HG03097 (cell line): ENCODE measurements at regions not wholly inside any gene's neighbourhood (a gene's known extent, or its start where the extent isn't known, plus 50 kb on each side); places are given as distances from the start of the nearest gene placed in this dataset.

Experiments used
- ATAC-seq: cut with Tn5 transposase; IDR thresholded peaks from one replicate; pipeline ENCODE4 v1.9.1; 2021; ENCODE audit not compliant: unreplicated experiment, low FRiP score

DNA sequence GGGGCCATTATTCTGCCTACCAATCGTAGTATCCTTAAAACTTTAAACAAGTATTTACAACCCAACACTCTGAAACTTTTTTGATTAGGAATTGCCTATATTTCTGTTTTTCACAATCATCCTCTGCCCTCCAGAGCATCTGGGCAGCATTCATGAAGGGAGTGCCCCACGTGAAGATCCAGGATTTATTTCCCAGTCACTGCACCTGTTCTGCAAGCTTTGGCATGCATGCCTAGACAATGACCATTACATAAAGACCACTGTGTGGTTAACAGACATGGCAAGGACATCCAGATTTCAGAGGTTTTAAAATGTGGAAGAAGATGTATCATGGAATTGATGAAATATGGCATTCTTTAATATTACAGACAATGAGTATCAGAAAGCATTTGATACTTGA lies 1083.8 kb downstream of the TBC1D22A start:
- ATAC-seq = no peak

DNA sequence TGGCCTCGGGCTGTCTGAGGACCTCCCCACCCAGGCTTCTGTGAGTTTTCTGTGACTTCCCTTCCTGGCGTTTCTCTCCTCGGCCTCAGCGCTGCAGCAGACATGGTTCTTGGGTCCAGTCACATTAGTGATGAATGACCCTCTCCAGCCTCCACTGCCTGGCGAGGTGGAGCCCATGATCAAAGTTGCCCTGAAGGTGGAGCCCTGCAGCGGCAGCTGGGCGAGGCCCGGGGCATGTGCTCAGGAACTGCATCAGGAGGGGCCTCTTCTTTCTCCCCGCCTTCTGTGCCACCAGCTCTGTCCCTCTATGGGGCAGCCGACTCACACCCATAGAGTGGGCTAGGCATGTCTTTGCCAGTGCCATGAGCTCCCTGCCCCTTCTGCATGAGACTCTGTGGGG lies 1079.7 kb downstream of the TBC1D22A start:
- no peak for ATAC-seq

DNA sequence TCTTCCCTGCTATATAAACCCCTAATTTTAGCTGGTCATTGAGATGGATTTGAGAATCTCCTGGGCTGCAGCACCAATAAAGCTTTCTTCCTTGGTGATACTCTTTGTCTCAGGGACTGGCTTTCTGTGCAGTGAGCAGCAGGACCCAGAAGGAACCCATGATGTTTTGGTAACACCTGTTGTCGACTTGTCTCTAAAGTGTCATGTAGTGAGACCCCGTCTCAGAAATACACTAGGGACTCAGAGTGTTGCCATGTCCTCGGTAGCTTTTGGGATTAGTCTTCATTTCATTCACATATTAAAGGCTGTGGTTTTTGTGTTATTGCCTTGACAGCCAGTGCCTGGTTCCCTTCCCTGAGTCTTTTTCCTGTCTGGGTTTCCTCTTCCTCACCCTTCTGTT lies 1078.7 kb downstream of the TBC1D22A start:
- ATAC-seq = no peak

DNA sequence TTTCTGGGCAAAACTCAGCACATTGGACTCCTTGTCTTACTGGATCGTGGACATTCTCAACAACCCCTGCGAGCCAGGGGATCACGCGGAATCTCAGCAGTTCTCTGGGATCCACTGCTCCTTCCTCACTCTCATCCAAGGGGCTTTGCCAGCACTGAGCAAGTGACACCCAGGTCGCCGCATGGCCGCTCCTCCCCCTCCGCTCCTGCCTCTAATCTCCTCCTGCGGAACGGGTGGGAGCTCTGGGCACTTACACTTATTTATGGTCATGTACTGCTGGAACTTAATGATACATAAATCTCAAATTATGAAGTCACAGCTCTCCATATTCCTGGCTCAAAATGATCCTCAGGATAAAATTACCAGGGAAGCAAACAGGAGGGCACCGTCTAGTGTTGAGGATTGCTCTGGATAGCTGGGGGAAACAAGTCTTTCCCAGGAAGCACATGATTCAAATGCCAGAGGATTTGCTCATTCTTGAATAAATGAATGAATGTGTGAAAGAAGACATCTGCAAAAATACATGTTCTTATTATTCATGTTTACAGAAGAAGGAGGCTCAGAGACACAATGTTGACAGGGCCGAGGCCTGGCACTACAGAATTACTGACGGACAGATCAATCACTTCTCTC lies 1077.3 kb downstream of the TBC1D22A start:
- no peak for ATAC-seq

DNA sequence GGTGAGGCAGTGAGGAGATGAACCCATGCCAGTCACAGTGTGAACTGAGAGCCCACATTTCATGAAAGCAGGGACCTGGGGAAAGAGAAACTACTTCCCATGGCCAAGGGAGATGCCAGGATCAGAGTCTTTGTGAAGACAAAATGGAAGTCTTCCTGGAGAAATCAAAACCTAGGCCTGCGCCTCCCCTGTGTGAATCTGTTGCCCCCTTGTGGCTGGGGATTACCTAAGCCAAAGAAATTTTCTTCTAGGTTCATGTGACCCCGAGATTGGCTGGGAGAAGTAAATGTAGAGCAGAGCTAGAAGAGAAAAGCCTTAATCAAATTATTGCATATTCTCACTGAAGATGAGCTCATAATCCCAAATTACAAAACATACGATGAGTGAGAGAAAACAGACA lies 1075.3 kb downstream of the TBC1D22A start:
- no peak for ATAC-seq

DNA sequence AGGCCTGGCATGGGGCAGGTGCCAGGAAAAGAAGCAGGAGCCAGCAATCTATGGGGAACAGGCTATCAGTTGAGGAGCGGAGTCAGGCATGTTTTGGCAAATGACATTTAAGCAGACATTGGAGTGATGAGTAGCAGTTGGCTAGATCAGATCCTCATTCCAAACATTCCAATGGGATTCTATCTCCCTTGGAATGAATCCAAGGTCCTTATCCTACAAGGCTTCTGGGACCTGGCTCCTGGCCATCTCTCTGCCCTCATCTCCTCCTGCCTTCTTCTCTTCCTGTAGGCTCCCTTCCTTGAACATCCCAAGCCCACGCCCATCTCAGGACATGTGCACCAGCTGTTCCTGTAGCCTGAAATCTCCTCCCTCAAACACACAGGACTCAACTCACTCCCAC lies 1074.5 kb downstream of the TBC1D22A start:
- no peak for ATAC-seq

DNA sequence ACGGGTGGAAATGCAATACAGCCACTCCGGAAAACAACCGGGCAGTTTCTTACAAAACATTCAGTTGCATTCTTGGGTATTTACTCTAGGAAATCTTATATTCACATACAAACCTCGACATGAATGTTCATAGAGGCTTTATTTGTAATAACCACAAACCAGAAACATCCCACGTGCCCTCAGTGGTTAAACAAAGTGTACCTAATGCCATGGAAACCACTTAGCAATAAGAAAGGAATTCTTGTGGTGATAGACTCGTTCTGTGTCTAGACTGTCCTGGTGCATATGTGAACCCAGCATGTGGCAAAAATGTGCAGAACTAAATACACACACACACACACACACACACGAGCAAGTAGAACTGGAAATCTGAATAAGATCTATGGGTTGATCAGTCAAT lies 1073.3 kb downstream of the TBC1D22A start:
- no peak for ATAC-seq

DNA sequence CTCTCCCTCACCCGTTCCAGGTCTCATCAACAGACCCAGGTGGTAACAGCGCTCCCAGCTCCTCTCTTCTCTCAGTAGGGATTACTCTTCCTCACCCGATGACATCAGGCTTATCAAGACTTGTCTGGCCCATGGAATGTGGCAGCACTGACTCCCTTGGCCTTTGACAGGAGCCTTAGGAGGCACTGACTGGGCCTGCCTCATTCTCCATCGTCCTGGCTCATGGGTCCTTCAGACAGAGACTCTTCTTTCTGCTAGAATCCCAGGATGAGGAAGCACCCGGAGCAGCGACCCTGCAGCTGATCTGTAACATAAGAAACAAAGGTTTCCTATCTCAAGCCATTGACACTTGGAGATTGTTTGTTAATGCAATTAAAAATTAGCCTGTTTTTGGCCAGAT lies 1063.6 kb downstream of the TBC1D22A start:
- ATAC-seq = no peak

DNA sequence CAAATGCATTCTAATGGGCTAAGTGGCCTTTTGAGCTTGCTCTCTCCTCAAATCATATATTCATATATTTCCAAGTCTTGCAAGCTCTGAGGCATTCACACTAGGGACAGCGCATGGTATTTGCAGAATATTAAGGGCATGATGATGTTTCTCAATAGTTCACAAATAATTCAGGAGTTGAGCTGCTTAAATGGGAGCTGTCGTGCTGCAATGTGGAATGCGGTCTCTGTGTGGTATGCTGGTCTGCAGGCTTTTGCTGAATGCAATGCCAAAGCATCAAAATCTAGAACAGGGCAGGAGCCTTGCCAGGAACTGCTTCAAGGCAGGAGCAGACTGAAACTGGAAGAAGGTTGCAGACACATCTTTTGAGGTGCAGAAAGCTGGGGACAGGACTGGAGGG lies 1060.0 kb downstream of the TBC1D22A start:
- no peak for ATAC-seq

DNA sequence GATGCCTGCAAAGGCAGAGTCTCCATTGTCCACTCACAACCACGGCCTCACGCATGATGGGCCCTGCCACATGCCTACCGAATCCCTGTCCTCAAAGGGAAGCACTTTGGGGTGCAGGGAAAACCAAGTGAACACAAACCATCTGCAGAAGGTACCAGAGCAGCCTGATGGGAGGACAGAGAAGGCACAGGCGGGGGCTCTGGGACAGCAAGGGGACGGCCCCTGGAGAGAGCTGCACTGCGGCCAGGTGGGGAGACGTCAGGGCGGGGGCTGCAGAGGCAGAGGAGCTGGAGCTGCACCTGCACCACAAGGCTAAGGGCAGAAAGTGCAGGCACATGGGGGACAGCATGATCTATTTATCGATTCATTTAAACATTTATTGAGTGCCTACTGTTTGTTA lies 1056.0 kb downstream of the TBC1D22A start:
- no peak for ATAC-seq

DNA sequence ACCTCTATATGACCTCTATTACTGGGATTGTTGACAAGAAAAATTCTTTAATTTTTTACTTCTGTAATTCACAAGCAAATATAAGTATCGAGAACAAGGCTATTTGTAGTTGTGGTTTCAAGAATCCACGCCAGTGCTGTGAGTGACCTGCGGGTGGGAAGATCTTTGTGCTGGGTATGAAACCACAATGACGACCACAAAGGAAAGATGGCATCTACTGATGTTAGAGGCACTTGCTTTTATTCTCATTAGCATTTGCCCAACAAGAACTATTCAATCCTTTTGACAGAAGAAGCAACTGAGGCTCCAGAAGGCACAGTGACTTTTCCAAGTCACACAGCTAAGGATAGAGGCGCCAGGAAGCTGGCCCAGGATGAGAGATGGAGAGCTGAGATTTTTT lies 1054.9 kb downstream of the TBC1D22A start:
- no peak for ATAC-seq

DNA sequence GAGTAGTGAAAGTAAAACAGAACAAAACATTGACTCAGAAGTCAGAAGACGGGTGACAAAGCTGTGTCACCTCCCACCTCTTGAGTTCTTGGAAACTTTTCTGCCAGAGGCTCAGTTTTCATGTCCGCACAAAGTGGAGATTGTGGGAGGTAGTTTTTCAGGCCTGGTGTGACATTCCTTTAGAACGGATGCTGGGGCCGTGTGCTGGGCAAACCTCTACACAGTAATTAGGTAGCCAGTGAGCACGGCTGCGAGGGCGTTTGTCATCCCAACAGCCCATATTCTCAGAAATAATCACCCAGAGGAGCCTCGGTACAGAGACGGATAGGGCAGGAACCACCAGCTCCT lies 1054.4 kb downstream of the TBC1D22A start:
- ATAC-seq = no peak

DNA sequence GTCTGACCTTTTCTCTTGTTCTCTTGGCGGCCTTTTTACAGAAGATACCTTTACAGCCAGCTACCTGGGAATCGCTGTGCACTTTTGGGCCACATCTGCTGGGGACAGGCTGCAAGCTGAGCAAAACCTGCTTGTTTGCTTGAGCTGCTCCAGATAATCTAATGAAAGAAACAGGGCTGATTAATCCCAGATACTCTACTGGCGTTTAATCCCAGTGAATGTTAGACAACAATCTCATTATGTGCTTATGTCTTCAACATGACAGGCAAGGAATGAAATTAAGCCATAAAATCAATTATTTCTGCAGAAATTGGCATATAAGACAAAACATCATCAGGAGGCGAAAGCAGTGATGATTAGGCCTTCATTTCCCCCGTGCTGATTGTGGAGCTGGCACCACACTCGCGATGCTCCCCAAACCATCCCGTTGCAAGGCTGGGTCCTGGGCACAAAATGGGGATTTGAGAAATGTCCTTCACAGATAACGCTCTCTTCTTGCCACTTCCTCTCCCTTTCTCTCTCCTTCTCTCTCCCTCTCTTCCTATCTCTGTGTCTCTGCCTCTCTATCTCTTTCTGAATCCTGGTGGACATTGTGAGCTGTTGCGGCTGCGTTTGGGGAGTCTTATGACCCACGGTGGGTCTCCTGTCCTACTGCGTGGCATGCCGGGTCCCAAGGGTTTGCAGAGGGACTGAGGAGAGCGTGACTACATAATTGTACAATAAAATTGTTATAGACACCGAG lies 1053.8 kb downstream of the TBC1D22A start:
- no peak for ATAC-seq

DNA sequence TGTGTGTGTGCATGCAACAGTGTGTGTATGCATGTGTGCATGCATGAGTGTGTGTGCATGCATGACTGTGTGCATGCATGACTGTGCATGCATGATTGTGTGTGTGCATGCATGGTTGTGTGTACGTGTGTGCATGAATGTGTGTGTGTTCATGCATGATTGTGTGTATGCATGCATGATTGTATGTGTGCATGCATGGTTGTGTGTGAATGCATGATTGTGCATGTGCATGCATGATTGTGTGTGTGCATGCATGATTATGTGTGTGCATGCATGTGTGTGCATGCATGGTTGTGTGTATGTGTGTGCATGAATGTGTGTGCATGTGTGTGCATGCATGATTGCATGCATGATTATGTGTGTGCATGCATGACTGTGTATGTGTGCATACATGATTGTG lies 1052.0 kb downstream of the TBC1D22A start:
- ATAC-seq = no peak

DNA sequence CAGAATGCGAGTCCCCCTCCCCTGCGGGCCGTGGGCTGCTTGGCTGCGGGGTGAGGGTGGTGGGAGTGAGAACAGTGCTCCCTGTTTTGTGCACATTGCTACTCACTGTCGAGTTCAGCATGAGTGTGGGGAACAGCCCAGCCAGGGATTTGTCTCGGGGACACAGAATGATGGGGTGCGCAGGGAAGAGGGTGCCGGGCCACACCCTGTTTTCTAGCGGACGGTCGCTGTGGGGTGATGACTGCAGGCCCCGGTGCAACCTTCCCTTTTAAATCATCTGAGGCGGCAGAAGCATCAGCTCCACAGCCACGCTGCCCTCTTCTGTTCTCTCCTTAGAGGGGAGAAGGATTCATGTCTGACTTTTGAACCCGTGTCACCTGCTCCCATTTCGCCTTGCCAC lies 1051.2 kb downstream of the TBC1D22A start:
- ATAC-seq = no peak

DNA sequence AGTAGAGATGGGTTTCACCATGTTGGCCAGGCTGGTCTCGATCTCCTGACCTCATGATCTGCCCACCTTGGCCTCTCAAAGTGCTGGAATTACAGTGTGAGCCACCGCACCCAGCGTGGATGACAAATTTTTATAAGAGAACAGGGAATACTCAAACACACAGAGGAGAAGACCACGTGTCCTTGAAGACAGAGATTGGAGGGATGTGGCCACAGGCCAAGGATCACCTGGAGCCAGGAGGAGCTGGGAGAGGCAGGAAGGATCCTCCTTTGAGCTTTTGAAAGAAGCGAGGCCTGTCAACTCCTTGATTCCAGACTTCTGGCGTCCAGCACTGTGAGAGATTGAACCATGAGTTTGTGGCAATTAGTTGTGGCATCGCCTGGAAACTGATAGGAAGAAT lies 1049.5 kb downstream of the TBC1D22A start:
- ATAC-seq = no peak

DNA sequence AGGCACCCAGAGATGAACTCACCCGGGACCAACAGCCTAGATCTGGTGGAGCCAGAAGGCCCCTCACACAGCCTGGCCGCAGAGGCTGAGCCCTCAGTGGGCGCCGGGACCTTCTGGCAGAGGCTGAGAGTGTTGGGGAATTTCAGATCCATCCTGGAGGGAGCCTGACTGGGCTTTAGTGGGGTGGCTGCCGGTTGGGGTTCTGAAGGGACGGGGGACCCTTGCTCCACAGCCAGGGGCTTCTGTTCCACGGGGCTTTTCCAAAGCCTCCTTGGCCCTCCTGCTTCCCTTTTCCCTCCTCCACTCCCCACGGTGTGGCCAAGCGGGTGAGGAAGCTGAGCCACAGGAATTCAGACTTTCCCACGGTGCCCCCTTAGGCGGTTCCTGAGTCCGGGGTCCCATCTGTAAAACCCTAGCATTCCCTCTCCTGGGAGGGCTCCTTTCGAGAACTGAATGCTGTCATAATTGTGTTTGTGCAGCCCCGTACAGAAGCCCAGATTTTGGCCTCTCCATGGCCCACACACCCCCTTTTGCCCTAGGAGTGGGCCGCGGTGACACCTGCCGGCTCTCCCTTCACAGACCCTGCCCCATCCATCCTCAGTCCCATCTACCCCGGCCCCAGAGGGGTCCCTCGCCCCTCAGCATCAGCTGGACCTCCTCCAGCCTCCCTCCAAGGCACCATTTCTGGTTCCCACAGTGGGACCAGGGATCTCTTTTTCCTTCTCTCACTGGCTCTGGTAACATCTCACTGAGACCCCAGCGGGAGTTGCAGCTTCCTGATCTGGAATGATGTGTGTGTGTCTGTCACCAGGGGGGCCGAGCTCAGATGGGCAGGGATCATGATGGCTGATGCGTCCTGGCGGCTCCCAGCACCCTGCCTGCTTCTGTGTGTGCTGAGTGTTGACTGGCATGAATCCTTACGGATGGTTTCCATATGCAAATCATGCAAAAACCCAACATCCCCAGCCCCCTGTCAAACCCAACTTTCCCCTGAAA lies 1048.4 kb downstream of the TBC1D22A start:
- no peak for ATAC-seq

DNA sequence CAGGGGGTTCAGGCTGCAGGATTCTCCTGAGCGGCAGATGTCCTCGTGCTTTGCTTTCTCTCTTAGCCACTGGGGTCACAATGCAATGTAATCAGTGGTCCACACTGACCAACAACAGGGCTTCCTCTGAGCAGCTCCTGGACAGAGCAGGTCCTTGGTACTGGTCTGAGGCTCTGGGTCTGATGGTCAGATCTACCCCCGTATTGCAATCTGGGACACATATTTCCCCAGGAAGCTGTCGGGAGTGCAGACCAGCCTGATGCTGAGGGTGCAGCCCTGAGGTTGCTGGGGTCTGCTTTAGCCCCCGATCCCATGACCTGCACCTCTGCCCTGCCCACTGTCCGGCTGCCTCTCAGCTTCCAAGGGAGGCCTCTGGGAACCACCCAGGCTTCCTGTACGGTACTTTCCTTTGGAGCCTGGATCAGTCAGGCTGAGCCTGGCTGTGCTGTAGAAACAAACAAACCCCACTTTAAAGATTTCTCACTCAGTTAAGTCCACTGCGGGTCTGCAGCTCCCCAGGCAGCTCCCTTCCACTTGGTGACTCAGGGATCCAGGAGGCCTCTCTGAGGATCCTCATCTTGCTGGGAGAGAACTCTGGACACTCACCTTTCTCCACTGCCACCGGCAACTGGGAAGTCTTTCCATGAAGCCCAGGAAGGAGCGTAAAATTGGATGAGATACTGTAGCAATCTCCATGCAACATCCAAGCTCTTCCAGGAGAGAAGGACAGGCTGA lies 1046.6 kb downstream of the TBC1D22A start:
- no peak for ATAC-seq

DNA sequence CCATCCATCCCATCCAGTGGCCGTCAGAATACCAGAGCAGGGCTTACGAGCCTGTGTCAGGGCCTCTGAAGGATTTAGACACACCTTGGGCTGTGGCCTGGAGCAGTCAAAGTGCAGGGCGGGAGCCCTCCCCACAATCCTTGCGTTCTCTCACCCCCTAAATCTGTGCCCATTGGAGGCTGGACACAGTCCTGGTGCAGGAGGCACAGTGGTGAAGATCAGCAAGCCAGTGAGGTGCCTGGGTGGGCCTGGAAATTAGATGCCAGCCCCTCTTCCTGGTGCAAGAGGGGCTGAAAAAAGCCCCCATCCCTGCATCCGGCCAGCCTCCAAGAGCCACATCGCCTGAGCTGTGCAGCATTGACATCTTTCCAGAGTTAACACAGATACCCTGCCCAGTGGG lies 1045.8 kb downstream of the TBC1D22A start:
- ATAC-seq = no peak

DNA sequence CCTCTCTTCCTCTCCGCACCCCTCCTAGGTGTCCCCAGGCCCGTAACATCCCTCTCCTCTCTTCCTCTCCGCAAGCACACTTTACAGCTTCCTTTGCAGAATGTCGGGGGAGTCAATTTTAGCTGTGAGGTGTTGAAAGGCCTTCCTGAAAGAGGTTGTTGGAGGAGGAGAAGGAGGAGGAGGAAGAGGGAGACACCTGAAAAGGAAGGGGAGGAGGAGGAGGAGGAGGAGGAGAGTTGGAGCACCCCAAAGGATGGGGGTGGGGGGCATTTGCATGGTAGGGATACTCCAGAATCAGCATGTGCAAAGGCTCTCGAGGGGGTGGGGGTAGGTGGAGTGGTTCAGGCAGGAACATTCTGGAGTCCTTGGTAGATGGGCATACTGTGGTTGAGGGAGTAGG lies 1045.1 kb downstream of the TBC1D22A start:
- ATAC-seq = no peak

DNA sequence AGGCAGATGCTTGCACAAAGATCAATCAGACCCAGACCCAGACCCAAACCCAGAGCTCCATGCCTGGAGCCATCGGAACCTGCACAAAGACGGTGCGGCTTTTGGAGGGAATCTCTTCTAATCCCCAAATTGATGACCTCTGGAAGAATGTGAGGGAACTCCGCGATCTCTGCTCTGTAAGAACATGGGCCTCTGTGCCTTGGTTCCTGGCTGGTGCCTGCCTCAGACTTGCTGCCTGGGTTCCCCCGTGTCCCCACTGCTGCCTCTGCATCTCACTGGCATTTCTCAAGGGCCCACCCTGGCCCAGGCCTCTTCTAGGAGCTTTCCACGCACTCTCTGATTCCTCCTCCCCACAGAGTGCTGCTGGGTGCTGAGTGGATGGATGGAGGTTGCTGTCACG lies 1044.4 kb downstream of the TBC1D22A start:
- no peak for ATAC-seq
